Body of pancreas (tissue), 4 donors: ENCODE measurements at regions not wholly inside any gene's neighbourhood (a gene's known extent, or its start where the extent isn't known, plus 50 kb on each side); places are given as distances from the start of the nearest gene placed in this dataset.

Source experiments
- ATAC-seq: fragments of 150-250 bp; one replicate; pipeline ENCODE4 v1.9.1; 2016
- DNase-seq, 4 donors: peaks; one replicate each; pipeline ENCODE4 v3.0.0-alpha.2; 2019
- H3K27ac ChIP-seq, 4 donors: fragments of 200-600 bp; sonication (generic); 1 replicate in 3 of 4; 2 replicates in 1 of 4; pipeline versions ENCODE4 v1.5.1 to v1.6.1; 2016 to 2019; ENCODE audit warnings: mild to moderate bottlenecking in 1 of 4, mixed read lengths in 1 of 4, moderate library complexity in 1 of 4
- H3K27me3 ChIP-seq, 2 donors: fragments of 200-600 bp; sonication (generic); one replicate each; pipeline ENCODE4 v1.6.0; 2016; ENCODE audit warnings: mild to moderate bottlenecking in 1 of 2
- H3K36me3 ChIP-seq, 2 donors: fragments of 200-600 bp; sonication (generic); replicated peaks in 1 of 2; 2 replicates each; pipeline ENCODE4 v1.5.1; 2016; ENCODE audit warnings: low read depth in 2 of 2; ENCODE audit not compliant: insufficient read depth in 1 of 2
- H3K4me1 ChIP-seq: fragments of 200-600 bp; sonication (generic); one replicate; pipeline ENCODE4 v1.6.0; 2016
- H3K4me3 ChIP-seq, 2 donors: fragments of 200-600 bp; sonication (generic); 1 replicate in 1 of 2; 2 replicates in 1 of 2; pipeline ENCODE4 v1.5.1; 2016 to 2019
- H3K9me3 ChIP-seq, 3 donors: fragments of 200-600 bp; sonication (generic); 1 replicate in 2 of 3; 2 replicates in 1 of 3; pipeline ENCODE4 v1.5.1; 2016
- POLR2A ChIP-seq, 3 donors: fragments of 450-650 bp; IDR thresholded peaks; one replicate each; pipeline ENCODE4 v1.6.1; 2016; ENCODE audit warnings: antibody characterized with exemption in 3 of 3, mild to moderate bottlenecking in 2 of 3
- WGBS, 2 donors: methylation state at CpG; one replicate each; pipeline ENCODE4 v1.1.5; 2017; 5-methylcytosine and 5-hydroxymethylcytosine counted together
- intact Hi-C: fragments of 100-400 bp; cut with DNase I; formaldehyde crosslinking; loops from one replicate; pipeline ENCODE4 v1.15.1; 2023
- TF ChIP-seq, protein P1 (sequence below), 7 experiments: fragments of 450-650 bp in 4 of 7; fragments of 200-600 bp in 3 of 7; sonication (generic) in 3 of 7; IDR thresholded peaks; one replicate each; pipeline ENCODE4 v1.5.1; 2016 to 2019; ENCODE audit warnings: antibody characterized with exemption in 7 of 7

DNA sequence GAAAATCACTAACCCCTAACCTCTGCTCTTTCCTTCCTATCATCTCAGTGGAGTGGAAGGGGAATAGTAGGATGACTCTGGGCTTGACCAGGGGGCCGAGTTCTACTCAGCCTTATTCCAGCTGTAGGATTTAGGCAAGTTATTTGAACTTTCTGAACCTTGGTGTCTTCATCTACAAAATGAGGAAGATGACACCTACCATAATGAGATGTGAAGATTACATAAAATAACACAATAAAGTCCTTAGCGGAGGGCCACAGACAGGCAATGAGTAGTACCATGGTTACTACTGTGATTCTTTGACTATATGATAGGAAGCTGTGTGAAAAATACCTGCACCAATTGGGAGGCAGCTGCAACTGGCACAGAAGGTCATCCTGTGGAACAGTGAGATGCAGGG is 53.6 kb upstream of the PIM1 start:
- H3K4me3 ChIP-seq: no peak overlapping the region
- no peaks in the 10 kb centered on the region for H3K36me3 ChIP-seq
- 93% methylated on average over 2 of the region's 2 CpGs for WGBS, 2 donors
- intact Hi-C loops: no loop called here
- DNase-seq (no peak), ATAC-seq (no peak)
- no peak overlapping the region for H3K27ac ChIP-seq
- TF ChIP-seq, protein P1, sequence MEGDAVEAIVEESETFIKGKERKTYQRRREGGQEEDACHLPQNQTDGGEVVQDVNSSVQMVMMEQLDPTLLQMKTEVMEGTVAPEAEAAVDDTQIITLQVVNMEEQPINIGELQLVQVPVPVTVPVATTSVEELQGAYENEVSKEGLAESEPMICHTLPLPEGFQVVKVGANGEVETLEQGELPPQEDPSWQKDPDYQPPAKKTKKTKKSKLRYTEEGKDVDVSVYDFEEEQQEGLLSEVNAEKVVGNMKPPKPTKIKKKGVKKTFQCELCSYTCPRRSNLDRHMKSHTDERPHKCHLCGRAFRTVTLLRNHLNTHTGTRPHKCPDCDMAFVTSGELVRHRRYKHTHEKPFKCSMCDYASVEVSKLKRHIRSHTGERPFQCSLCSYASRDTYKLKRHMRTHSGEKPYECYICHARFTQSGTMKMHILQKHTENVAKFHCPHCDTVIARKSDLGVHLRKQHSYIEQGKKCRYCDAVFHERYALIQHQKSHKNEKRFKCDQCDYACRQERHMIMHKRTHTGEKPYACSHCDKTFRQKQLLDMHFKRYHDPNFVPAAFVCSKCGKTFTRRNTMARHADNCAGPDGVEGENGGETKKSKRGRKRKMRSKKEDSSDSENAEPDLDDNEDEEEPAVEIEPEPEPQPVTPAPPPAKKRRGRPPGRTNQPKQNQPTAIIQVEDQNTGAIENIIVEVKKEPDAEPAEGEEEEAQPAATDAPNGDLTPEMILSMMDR (IDR thresholded peaks at IDR 0.05): no peak
- no peak for TF ChIP-seq POLR2A (IDR thresholded peaks at IDR 0.05)
- H3K27me3 ChIP-seq: no peaks in the 10 kb centered on the region
- H3K9me3 ChIP-seq: no peaks in the 10 kb centered on the region
- H3K4me1 ChIP-seq: no peaks in the 10 kb centered on the region

- 87 to 89% methylated on average over 3 to 5 of the region's 5 CpGs for WGBS, 2 donors
- Histone ChIP-seq H3K4me1 (no peaks in the 10 kb centered on the region), H3K9me3 (no peaks in the 10 kb centered on the region), H3K4me3 (no peak overlapping the region), H3K36me3 (no peaks in the 10 kb centered on the region), H3K27me3 (no peaks in the 10 kb centered on the region), H3K27ac (no peak overlapping the region)
- intact Hi-C loops: no loop called here
- DNase-seq (no peak), ATAC-seq (no peak)
- no peak for TF ChIP-seq POLR2A (IDR thresholded peaks at IDR 0.05)
- TF ChIP-seq, protein P1 (IDR thresholded peaks at IDR 0.05): no peak
Observed at GRCh38 chr6:37119387-37119886, 50.5 kb upstream of the PIM1 start.
